ENCODE measurements at regions not wholly inside any gene's neighbourhood (a gene's known extent, or its start where the extent isn't known, plus 50 kb on each side); places are given as distances from the start of the nearest gene placed in this dataset.

- DNase-seq, result no peak
Observed at GRCh38 chr10:106520698-106521097, 643.8 kb downstream of the SORCS1 start.

DNA sequence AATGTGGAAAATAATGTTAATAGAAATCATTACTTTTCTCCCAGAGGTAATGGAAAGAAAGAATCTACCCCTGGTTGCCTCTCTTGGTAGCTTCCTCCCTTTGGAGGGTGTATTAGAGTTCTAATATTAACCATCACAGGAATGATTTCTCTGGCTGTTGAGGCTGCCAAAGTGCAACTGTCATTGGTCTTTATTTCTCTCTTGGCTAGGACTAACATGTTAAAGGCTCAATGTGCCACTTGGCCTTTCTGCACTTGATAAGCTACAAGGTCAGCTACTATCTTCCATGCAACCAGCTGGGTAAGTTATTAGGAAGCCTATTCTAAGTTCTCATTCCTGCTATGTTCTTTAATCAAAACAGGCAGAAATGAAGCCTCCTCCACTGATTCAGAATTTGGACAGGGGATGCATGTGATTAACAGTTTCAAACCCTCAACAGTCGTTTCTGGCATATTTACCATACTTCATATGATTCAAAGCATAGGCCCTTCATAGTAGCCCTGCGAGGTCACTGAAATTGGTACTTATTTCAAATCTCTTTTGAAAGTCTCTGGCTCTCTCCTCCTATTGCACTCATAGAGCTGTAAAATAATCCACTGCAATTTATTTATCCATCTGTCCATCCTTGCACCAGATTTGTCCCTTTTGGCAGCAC lies 645.0 kb downstream of the SORCS1 start:
- no peak for DNase-seq

DNA sequence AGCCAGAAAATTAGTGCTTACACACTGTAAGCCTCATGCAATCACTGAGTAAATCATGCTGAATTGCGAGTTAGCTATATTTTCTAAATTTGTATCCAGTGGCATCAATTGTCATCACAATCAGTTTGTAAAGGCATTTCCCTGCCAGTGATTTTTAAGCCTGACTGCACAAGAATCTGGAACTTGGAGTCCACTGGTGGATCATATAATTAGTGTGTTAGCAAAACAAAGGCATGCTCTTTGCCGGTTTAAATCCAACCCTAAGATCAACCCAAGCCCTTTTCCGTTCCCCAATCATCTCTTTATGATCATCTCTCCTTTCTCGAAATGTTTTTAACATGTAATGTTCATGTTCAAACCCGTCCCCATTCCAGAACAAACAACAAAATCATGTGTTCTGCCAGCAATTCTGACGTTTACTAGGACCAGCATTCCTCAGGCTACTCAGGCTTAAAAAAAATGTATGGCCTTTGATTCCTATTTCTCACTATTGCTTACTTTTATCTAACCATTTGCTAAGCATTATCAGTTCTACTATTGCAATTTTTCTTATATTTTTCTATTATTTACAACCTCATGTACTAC lies 649.2 kb downstream of the SORCS1 start:
- no peak for DNase-seq

DNA sequence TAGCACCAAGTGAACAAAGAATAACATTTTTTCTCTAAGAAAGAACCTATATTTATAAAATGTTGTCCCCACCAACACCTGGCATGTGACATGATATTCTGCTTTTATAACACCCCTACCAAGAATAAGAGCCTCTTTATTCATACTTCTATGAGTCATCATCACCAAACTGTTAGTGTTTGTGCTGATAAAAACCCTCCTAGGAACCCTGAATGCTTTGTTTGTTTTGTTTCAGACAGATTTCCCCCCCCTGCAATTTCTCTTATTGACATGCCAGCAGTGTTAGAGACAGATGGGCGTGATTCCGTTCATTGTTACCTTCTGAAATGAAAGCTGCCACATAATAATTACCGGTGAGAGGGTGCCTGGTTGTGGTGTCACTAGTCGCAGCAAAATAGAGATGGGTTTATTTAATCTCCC lies 651.1 kb downstream of the SORCS1 start:
- DNase-seq, result no peak

DNA sequence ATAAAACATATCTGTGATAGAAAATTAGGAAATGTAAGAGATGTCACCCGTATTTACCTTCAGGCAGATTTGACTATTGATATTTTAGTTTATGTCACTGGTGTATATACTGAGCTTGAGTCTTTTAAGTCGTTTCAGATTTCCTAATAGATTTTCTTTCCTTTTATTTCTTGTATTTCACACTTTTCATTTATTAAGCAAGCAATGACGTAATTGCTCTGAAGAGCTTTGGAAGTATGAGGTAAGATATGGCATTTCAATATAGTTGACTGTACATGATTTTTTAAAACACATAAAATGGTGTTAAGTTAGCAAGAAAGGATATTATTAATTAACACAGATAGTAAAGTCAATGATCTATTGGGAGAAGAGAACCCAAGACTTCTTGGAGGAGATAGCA lies 652.6 kb downstream of the SORCS1 start:
- DNase-seq, result no peak

DNA sequence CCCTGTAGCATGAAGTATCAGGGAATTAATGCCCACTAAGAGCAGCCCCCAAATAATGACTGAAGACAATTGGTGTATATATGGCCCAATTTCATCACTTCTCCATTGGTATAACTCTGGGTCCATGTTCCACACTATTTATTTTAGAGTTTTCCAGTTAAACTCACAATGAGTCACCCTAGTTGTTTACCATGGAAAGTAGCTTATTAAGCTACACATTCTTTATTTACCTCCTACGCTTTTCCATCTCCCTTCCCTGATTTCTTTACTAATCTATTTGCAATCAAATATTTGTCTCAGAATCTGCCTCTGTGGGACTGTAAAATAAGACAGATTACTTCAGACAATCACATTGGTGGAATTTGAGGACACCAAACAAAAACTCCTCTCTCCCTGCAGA lies 655.6 kb downstream of the SORCS1 start:
- DNase-seq, result no peak

GRCh38 chr10:106506526-106507283 lies 657.8 kb downstream of the SORCS1 start:
- DNase-seq, result no peak

DNA sequence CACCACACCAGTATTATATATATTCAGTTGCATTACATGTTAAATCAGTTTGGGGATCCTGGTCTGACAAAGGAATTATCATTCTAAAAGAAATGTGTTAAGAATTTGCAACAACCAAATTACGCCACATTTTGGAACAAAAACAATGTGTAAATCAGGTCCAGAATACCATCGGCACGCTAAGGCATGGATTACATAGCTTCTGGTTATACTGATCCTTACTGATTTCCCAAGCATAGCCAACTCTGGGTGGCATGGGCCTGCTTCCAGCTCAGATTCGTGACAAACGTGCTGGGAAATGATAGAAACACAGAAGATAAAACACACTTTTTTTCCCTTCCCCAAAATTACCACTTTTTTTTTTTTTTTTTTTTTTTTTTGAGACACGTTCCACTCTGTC lies 660.0 kb downstream of the SORCS1 start:
- no peak for DNase-seq

DNA sequence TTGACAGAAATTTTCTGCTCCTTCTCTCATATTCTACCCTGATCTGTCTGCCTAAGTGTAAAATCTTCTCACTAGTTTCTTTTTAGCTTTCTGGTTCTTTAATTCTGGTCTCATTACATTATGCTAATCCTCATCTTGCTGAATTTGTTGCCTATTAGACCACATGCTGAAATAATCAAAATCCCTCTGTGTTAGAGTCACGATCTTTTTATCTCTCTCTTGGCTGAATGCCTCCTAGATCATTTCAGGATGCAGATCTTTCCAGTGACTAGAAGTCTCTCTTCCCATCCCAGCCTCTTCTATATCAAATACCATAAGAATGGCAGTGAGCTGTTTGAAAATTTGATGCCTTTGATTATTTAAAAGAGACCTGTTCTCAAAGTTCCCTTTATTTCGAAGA lies 661.9 kb downstream of the SORCS1 start:
- DNase-seq, result no peak

DNA sequence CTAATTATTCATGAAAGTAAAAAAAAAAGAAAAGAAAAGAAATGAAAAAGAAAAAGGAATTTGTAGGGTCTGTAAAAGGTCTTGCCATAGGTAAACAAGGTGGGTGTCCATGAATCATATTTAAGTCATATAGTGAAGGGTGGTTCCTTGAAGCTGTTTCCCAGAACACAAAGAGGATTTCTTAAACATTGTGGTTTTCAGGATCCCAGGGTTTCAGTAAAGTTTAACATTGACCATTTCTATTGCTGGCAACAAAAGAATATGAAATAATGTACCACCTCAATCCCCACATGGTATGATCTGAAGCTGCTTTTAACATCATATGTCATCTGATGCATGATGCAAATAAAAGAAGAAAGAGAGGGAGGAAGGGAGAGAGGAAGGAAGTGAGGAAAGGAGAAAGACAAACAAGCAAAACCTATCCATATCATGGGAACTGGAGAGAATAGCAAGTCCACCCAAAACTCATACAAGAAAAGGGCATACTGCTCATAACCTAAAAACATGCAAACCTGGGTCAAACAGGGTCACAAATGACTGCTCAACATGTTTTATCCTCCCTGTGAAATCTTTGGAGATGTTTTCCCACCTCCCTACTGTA lies 663.5 kb downstream of the SORCS1 start:
- no peak for DNase-seq

- DNase-seq, result no peak
Observed at GRCh38 chr10:106500041-106500924, 664.2 kb downstream of the SORCS1 start.

GRCh38 chr10:106499448-106499847 lies 665.1 kb downstream of the SORCS1 start:
- no peak for DNase-seq

DNA sequence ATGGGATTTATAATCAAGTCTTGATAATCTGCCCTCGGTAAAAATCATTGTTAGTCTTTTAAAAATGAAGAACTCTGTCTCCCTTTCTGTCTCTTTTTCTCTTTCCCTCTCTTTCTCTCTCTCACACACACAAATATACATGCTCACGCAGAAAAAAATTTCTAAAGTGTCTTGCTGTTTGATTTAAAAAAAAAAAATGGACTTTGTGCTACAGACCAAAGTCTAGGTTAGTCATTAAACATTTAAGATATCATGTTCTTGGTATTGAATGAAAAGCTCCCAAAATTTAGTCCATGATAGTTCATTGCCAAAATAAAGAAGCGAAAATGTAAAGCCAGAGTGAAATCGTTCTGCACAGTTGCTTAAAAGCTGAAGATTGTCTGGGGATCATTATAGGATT lies 665.8 kb downstream of the SORCS1 start:
- no peak for DNase-seq

DNA sequence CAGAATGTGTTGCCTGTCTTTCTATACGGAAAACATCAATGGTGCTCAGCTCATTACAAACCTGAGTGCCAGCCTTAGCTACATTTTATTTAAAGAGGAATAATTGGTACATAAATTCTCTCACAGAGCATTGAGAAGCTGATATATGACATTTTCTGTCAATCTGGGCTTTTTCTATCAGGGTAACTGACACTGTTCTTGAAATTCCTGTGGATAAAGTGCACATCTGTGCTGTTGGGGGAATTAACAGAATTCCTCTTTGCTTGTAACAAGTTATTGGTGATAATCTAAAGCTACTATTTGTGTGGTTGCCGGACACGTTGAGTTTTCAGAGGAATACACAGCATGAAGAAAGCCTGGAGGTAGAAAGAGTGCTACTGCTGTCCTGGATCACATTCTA lies 668.6 kb downstream of the SORCS1 start:
- no peak for DNase-seq

GRCh38 chr10:106493751-106494150 lies 670.8 kb downstream of the SORCS1 start:
- no peak for DNase-seq

GRCh38 chr10:106493226-106493625 lies 671.3 kb downstream of the SORCS1 start:
- no peak for DNase-seq

DNA sequence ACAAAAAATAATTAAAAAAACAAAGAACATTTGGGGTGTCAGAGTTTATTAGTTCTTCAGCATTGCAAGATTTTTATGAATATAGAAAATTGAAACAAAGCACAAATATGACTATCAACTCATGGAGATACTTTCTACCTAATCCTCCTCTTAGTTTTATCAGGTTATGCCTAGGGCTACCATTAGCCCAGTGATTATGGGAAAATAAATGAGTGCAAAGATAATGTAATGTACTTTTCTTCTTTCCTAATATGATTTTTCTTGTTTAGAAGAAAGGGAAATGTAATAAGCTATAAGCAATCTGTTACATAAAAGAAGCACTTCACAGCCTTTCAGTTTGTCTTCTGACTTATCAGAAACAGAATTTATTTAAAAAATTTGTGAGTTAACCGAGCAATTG lies 676.8 kb downstream of the SORCS1 start:
- no peak for DNase-seq

DNA sequence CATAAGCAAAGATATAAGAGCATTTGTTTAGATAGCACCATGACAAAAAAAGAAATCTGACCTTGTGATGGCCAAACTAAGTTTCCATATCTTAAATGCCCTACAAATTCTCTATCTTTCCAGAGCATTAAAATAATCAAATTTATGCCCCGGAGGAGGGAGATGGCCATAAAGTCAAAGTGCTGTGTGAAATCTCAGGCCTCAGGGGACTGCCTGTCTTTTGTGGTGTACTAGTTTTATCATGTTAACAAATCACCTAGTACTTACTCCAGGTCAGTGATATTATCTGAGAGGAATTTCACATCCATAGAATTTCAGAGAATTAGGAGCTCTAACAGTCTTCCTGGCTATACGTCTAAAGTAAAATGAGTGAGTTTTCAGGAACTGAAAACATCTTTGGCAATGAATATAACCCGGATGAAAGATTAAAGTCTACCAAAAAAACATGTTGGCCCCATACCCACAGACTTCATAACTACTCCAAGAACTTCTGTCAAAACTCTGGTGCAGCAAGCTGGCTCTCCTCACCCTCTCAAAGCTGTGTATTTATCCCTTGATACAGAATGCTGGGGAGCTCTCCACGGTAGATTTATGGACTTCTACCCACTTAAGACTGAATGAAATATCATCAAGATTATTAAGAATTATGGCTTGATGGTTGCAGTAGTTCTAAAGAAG lies 682.8 kb downstream of the SORCS1 start:
- DNase-seq, result no peak

DNA sequence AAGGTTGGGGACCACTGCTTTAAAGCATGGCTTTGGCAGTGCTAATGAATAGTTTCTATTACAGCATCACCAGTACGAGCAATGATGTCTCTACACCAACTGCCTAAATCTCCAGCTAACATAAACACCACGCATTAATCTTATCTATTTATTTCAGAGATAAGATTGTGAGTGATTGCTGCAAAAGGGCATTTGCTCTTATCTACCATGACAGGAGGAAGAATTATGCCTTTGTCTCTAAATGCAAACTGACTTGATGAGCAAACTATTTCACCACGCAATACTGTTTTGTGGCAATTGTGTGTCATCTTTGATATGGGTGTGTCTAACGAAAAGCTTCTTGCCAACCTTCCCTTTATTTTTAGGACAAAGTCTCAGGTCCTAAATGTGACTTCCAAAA lies 684.9 kb downstream of the SORCS1 start:
- DNase-seq, result no peak

DNA sequence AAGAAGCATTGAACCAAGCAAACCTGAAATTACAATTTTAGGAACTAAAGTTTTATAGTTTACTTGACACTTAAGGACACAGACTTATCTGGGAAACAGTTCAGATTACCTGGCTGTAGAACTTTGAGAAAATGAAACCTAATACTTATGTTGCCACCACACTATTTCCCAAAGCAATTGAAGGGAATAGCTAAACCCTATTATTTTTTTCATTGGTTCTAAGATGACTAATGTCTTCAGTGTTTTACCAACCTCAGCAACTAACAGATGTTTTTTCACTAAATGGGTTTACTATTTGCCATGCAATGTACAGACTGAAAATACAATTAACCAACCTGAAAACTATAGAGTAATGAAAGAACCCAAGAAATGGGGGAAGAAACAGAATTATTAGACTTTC lies 689.6 kb downstream of the SORCS1 start:
- DNase-seq, result no peak

DNA sequence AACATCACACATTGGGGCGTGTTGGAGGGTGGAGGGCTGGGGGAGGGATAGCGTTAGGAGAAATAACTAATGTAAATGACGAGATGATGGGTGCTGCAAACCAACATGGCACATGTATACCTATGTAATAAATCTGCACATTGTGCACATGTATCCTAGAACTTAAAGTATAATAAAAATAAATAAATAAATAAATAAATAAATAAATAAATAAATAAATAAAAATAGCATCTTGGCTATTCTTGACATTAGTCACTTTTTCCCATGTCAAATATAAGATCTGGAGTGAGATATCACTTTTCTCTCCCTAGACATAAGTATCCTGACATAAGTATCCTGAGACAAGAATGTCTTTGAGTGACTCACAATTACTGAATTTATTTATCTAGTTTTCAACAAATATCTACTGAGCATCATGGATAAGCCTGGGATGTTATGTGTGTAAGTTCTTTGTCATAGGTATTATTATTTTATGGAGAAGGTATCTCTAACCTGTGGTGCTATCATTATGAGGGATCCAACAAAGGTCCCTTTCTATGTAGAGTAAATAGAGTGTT lies 691.3 kb downstream of the SORCS1 start:
- no peak for DNase-seq

GRCh38 chr10:106467506-106467905 lies 697.0 kb downstream of the SORCS1 start:
- no peak for DNase-seq
